ENCODE measurements at regions not wholly inside any gene's neighbourhood (a gene's known extent, or its start where the extent isn't known, plus 50 kb on each side); places are given as distances from the start of the nearest gene placed in this dataset.

DNA sequence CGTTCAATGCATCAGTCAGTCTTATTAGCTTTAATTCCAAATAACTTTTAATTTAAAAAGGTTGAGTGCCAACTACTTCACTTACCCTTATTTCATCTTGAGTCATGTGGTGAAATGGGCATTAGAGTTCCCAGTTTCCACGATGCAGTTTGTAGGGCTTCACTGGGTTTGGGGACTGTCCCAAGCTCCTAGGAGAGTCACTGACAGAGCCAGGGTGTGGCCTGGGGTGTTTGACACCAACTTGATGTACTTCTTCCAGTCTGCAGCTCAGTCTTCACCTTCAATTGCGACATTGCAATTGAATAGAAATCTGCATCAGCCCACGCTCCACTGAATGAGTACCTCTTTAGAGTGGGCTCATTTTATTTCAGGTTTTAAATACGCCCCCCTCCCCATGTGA lies 165.3 kb downstream of the ARL4C start:
- TF ChIP-seq, protein P1, sequence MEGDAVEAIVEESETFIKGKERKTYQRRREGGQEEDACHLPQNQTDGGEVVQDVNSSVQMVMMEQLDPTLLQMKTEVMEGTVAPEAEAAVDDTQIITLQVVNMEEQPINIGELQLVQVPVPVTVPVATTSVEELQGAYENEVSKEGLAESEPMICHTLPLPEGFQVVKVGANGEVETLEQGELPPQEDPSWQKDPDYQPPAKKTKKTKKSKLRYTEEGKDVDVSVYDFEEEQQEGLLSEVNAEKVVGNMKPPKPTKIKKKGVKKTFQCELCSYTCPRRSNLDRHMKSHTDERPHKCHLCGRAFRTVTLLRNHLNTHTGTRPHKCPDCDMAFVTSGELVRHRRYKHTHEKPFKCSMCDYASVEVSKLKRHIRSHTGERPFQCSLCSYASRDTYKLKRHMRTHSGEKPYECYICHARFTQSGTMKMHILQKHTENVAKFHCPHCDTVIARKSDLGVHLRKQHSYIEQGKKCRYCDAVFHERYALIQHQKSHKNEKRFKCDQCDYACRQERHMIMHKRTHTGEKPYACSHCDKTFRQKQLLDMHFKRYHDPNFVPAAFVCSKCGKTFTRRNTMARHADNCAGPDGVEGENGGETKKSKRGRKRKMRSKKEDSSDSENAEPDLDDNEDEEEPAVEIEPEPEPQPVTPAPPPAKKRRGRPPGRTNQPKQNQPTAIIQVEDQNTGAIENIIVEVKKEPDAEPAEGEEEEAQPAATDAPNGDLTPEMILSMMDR (IDR thresholded peaks at IDR 0.05; ENCODE audit: extremely low read depth in 1 of 2, insufficient read depth in 1 of 2, low read depth in 1 of 2, low read length in 2 of 2), result no peak
- no peak for TF ChIP-seq POLR2A (IDR thresholded peaks at IDR 0.05; ENCODE audit: low read depth, low read length)
- TF ChIP-seq EZH2 (IDR thresholded peaks at IDR 0.05; ENCODE audit: borderline replicate concordance, low read depth, low read length, severe bottlenecking), result no peak
- TF ChIP-seq POLR2AphosphoS5 (IDR thresholded peaks at IDR 0.05; ENCODE audit: insufficient read depth, low read depth, low read length), result no peak
